GM12865 (cell line): ENCODE measurements at regions not wholly inside any gene's neighbourhood (a gene's known extent, or its start where the extent isn't known, plus 50 kb on each side); places are given as distances from the start of the nearest gene placed in this dataset.

Experiments
- DNase-seq: peaks from one replicate; pipeline ENCODE4 v3.0.0; 2010; ENCODE audit warnings: low read depth
- H3K4me3 ChIP-seq: 2 replicates; pipeline ENCODE4 v1.5.1; 2011; ENCODE audit warnings: mild to moderate bottlenecking, low read depth, low read length, control low read depth
- TF ChIP-seq, protein P1 (sequence below): IDR thresholded peaks from 2 replicates; pipeline ENCODE4 v1.5.1; 2011; ENCODE audit warnings: low read length, control low read depth, low read depth, inconsistent platforms; ENCODE audit not compliant: insufficient read depth; ENCODE audit errors: missing control alignments

GRCh38 chr5:166013415-166013814 is 2278.0 kb upstream of the WWC1 start:
- DNase-seq = no peak
- no peak overlapping the region for H3K4me3 ChIP-seq
- TF ChIP-seq, protein P1, sequence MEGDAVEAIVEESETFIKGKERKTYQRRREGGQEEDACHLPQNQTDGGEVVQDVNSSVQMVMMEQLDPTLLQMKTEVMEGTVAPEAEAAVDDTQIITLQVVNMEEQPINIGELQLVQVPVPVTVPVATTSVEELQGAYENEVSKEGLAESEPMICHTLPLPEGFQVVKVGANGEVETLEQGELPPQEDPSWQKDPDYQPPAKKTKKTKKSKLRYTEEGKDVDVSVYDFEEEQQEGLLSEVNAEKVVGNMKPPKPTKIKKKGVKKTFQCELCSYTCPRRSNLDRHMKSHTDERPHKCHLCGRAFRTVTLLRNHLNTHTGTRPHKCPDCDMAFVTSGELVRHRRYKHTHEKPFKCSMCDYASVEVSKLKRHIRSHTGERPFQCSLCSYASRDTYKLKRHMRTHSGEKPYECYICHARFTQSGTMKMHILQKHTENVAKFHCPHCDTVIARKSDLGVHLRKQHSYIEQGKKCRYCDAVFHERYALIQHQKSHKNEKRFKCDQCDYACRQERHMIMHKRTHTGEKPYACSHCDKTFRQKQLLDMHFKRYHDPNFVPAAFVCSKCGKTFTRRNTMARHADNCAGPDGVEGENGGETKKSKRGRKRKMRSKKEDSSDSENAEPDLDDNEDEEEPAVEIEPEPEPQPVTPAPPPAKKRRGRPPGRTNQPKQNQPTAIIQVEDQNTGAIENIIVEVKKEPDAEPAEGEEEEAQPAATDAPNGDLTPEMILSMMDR = no peak

DNA sequence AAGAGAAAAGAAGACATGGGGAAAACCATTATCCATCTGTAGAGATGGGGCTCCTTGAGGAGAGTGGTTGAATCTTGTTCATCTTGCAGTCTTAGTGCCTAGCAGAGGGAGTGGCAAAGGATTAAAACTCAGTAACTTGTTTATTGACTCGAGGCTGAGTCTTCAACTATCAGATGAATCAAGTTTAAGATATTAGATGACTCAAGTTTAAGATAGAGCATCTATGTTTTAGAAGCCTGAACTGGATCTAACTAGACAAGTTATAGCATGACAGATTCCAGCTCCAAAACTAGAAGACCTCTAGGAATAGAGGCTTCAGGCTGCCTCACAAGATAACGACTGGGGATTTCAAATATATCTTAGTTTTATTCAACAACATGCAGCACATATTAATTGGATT is 2277.2 kb upstream of the WWC1 start:
- DNase-seq = no peak
- H3K4me3 ChIP-seq = no peak overlapping the region
- TF ChIP-seq, protein P1 = no peak

DNA sequence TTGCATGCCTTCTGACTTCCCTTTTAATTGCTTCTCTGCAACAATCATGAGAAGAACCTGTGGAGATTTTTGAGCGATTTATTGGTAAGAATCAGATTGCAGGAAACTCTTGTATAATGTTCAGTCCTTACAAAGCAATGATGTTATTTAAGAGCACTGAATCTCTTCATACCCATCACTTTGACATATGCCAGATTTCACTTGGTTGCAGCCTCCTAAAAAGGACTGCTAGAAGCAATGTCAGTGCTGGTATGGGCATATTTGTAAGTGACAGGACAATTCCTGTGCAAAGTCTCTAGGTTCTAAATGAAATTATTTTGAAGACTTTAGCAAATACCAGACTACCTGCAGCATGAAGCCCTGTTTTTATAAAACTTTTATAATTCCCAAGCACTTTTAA is 2272.7 kb upstream of the WWC1 start:
- TF ChIP-seq, protein P1 = no peak
- no peak for DNase-seq
- no peak overlapping the region for H3K4me3 ChIP-seq

- TF ChIP-seq, protein P1 = no peak
- no peak for DNase-seq
- H3K4me3 ChIP-seq = no peak overlapping the region
These were observed 2269.4 kb upstream of the WWC1 start for GRCh38 chr5:166022065-166022464.

DNA sequence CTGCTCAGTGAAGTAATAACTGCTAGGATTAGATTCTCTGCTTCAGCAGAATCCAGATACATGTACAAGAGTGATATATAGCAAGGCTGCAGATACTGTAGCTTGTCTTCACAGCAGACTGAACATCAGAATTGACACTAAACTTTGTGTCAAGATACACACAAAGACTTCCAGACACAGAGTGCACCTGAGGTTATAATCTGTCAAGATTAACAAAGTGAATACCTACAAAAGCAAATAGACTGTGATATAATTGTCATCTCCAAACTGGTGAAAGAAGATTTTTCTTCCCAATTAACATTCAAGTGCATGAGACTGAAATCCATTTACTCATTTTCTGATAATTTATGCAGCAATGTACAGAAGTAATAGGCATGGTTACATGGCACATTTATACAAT is 2266.5 kb upstream of the WWC1 start:
- TF ChIP-seq, protein P1 = no peak
- no peak for DNase-seq
- no peak overlapping the region for H3K4me3 ChIP-seq

- TF ChIP-seq, protein P1 = no peak
These were observed 2263.9 kb upstream of the WWC1 start for GRCh38 chr5:166027582-166027981.

GRCh38 chr5:166031926-166032325 is 2259.5 kb upstream of the WWC1 start:
- no peak overlapping the region for H3K4me3 ChIP-seq
- DNase-seq = no peak
- TF ChIP-seq, protein P1 = no peak

More at GRCh38 chr5:166027582-166027981, 2263.9 kb upstream of the WWC1 start:
- H3K4me3 ChIP-seq = no peak overlapping the region
- DNase-seq = no peak
